ENCODE measurements at regions not wholly inside any gene's neighbourhood (a gene's known extent, or its start where the extent isn't known, plus 50 kb on each side); places are given as distances from the start of the nearest gene placed in this dataset.

DNA sequence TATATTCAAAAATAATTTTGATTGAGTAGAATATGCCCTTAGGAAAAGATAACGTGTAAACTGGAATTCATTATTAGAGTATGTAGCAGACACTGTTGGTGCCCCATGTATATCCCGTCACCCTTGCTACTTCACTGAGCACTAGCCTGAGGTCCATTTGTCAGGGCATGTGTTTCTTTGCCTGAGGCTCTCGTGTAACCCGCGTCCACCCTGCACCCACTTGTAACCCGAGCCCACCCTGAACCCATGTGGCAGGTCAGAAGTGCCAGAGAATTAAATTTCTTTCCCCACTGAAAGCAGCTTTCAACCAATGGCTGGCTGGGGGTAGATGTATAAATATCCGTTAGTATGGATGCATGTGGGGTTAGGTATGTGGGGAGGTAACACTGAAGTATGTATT is 474.2 kb upstream of the ZNF385D start:
- DNase-seq (ENCODE audit: low spot score): no peak

DNA sequence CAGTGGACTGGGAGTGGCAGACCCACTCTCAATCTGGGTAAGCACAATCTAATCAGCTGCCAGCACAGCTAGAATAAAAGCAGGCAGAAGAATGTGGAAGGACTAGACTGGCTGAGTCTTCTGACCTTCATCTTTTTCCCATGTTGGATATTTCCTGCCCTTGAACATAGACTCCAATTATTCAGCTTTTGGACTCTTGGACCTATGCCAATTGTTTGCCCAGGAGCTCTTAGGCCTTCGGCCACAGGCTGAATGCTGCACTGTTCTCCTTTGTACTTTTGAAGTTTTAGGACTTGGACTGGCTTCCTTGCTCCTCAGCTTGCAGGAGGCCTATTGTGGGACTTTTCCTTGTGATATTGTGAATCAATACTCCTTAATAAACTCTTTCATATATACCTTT is 477.7 kb upstream of the ZNF385D start:
- DNase-seq (ENCODE audit: low spot score): no peak

DNA sequence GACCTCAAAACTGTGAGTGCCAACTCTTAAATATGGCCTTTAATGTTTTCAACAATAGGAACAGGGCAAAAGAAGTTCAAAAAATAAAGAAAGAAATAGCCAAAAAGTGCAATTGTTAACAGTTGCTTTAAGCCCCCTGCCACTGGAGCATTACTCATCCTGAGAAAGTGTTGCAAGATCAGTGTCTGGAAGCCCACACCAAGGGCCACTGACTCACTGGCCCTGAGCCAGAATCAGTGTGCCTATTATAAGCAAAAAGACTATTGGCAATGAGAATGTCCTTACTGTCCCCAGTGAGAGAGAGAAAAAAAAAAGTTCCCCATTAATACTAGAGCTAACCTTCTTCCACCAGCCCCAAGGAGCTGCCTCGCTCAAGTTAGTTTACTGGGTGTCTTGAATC is 480.1 kb upstream of the ZNF385D start:
- DNase-seq (ENCODE audit: low spot score): no peak

DNA sequence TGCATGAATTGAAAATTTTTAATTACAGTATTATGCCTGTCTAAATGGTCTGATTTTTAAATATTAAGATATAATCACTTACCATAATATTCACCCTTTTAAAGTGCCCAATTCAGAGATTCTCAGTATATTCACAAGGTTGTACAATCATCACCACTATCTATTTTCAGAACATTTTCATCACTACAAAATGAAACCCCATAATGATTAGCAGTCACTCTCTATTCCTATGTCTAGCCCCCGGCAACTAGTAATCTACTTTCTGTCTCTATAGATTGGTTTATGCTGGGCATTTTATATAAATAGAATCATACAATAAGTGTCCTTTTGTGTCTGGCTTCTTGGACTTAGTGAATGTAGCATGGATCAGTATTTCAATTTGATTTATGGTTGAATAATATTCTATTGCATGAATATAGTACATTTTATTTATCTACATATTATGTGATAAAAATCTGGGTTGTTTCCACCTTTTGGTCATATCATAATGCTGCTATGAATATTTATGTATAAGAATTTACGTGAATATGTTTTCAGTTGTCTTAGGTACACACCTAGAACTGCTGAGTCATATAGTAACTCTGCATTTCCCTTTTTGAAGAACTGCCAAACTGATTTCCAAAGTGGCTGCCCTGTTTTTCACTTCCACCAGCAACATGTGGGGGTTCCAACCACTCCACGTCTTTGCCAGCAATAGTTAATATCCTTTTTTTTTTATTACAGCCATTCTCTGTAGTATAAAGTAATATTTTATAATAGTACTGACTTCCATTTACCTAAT is 485.7 kb upstream of the ZNF385D start:
- no peak for DNase-seq (ENCODE audit: low spot score)

DNA sequence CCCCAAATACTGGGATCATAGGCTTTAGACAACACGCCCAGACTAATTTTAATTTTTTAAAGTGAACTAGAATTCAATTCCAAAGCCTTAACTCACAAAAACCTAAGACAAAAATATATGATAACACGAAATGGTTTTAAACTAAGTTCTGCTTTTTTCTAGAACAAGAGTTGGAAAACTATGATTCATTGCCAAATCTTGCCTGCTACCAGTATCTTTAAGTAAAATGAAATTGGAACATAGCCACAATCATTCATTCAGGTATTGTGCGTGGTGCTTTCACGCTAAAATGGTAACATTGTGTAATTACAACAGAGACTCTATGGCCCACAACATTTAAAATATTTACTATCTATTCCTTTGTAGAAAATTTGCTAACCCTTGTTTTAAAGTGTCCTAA is 488.0 kb upstream of the ZNF385D start:
- no peak for DNase-seq (ENCODE audit: low spot score)

DNA sequence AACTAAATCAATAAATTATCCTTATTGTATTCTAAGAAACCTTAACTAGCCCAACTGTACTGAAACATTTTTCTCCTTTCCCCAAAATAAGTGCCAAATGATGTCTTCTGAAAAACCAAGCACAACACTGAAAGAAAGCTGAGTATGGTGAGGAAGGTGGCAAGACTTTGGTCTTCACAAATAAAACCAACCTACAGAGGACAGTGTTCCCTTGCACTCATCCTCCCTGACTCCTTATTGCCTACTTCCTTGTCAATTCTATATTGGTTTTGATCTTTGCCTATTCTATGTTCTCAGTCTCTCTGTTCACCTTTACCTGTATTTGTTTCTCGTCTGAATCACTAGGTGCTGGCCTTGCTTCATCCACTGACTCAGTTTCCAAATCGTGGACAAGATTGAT is 490.1 kb upstream of the ZNF385D start:
- no peak for DNase-seq (ENCODE audit: low spot score)

DNA sequence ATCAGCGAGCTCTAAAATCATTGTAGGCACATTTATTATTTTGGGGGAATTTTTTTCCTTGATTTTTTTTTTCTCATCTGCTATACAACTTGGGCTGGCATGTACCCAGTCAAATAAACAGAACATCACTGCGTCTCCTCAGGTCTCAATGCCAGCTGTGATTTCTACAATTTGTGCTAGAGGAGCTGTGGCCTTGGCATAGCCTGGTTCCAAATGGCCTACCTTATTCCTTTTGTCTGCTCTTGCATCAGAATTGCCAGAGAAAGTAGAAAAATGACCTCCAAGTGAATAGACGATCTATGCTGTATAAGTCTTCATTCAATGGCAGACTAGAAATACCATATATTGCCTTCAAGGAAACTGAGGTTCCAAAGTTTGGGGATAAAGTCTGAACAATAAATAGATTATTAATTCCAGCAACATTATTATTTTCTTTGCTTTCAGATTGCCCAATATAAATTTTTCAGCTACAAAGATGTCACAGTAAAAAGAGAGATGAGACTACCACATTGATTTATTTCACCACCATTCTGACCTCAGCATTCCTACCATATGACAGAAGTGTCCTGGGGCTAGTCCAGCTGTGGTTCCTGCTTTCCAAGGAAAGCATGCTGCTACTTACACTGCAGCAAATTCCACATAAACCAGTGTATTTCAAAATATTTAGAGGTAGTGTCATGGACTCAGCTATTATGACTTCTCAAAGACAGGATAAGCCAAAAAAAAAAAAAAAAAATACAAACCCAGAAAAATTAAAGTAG is 493.9 kb upstream of the ZNF385D start:
- DNase-seq (ENCODE audit: low spot score): peak; percentile 28

DNA sequence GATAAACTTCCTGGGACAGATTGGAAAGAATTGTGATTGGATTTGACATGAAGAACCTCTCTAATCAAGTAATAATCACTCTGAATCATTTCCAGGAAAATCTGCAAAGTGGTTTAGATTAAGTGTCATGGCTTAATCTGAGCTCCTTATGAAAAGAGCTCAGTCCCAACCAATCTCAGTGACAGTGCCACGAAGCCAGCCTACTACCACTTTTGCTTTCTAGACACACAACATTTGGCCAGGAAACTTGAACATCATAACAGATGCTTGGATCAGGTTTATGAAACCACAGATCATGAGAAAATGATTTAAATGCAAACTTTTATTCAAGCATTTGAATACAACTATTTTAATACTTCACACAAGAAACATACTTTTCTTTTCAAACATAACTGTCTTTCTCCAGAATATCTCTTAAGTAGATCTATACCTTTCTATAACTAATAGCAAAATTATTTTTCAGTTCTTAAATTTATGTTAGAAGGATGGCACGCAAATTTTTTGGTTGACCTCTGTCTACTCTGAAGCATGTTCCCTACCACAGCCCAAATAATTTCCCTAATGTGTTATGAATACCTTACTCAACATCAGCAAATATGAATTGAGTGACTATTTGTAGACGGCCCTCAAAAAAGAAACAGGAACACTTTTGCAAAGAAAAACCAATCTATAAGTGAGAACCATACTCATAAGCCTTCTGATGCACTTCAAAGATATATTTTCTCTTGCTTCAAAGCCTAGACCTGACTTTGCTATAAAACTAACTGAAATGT is 495.0 kb upstream of the ZNF385D start:
- no peak for DNase-seq (ENCODE audit: low spot score)

DNA sequence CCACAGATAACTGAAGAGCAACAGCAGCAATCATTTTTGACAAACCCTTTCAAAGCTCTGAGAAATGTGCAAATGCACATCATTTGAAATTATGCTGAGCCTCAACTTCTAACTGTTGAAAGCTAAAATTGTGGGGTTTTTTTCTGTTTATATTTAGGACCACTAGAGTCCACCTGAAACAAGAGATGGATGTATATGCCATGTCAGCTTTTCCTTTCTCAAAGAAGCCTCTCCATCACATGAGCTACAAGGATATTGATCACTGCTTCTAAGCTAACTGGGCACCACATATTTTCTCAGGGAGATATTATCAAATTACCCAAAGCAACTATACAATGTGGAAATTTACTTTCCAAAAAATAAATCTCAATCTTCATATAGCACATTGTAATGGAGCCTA is 498.6 kb upstream of the ZNF385D start:
- DNase-seq (ENCODE audit: low spot score): no peak

DNA sequence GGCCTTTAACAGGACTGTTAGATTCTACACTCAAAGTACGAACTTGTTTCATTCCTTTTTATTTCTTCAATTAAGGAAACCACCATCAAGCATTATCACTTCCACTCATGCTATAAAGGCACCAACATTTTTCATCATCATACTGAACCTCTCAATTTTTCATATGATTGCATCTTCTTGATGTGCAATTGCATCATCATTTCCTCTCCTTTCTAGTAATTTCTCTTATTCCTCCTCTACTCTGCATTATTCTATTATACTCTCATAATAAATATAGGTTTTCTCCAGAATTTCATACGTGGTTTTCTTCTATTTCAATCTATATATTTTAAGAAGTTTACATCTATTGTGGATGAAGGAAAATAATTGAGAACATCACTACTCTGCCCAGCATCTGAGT is 506.2 kb upstream of the ZNF385D start:
- DNase-seq (ENCODE audit: low spot score): no peak

DNA sequence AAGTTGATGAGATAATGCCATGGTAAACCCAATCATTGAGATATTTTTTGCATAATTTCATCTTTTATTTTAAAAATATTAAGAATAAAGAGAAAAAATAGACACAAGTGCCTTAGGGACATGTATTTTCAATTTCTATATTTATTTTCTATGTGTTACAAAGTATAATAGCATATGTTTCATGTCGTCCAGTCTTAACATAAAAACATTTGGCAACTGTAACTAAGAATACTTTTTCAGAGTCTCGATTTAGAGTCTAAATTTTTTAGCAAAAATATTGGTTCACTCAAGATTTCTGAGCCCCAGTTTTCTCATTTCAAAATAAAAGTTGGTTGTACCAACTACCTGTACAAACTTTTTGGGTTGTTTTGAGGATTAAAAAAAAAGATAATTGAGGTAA is 511.4 kb upstream of the ZNF385D start:
- DNase-seq (ENCODE audit: low spot score): no peak

DNA sequence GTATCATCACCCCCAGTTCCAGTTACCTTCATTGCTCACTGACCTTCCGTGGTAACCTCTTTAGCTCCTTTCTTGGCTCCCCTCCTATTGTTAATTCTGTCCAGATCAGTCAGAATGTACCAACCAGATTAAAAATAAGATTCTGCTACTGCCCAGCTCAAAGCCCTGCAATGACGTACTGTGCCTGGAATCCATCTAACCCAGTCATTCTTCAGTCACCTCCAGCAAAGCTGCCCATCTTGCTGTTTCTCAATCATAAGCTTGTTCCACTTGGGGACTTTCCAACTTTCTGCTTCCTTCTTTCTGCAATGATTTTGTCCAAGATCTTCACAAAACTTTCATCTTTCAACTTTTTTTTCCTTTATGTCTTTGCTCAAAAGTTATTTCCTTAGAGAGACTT is 512.0 kb upstream of the ZNF385D start:
- peak; percentile 11 for DNase-seq (ENCODE audit: low spot score)

DNA sequence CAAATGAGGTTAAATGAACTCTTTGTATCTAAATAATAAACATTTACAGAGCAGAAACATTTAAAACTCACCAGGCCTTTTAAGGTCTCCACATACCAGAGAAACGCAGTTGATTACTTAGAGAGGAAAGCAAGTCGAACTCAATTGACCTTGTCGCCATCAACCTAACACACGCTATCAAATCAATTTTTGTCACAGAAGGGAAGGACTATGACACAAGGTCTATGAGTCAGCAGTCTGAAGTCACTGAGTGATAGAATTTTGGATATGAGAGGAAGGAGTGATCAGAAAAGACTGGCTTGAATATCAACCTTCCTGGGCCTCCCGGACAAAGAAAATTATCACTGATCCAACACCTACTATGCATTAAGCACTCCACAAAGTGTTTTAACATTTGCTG is 514.4 kb upstream of the ZNF385D start:
- no peak for DNase-seq (ENCODE audit: low spot score)

DNA sequence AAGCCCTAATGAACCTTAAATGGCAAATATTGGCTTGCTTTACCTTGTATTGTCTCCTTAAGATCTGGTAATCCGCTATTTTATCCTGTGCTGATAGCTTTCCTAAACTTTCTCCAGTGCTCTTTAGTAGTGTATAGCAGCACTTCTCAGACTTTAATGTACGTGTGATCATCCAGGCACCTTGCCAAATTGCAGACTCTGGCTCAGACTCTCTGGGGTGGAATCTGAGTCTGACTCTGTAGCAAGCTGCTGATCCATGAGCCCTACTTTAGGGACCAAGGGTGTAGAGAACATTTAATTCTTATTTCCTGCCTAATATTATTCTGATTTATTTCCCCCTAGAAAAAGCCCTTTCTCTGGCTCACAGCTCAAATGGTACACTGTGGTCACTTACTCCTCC is 518.8 kb upstream of the ZNF385D start:
- no peak for DNase-seq (ENCODE audit: low spot score)

DNA sequence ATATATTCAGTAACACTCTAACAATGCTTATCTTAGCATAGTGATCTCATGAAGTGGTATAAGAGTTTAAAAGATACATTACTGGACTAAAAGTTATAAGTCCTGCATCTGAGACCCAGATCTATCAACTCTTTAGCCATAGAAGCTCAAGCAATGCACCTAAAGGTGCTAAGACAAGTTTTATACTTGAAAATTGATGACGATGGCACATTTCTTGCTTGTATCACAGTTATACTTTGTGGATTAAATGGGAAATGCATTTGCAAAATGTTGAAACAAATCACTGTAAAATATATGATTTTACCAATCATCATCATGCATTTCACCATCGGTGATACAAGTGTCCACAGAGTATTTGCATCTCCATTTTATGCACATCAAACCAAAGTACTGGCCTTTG is 525.3 kb upstream of the ZNF385D start:
- DNase-seq (ENCODE audit: low spot score): no peak

DNA sequence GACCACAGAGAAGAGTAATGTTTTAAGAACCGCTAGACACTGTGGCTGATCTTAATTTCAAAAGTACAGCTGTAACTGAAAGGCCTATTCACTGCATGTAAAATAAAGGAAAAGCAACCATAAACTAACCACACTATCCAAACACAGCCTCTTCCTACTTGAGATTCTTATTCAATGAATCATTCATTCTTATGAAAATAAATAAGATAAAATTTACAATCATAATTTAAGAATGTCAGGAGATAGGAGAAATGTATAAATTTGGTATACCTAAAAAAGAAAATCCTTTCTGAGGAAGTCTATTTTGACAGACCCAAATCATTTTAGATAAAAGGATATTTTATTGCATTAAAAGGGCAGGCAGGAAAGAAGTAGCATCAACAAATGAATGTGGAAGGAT is 533.5 kb upstream of the ZNF385D start:
- peak; percentile 8 for DNase-seq (ENCODE audit: low spot score)

DNA sequence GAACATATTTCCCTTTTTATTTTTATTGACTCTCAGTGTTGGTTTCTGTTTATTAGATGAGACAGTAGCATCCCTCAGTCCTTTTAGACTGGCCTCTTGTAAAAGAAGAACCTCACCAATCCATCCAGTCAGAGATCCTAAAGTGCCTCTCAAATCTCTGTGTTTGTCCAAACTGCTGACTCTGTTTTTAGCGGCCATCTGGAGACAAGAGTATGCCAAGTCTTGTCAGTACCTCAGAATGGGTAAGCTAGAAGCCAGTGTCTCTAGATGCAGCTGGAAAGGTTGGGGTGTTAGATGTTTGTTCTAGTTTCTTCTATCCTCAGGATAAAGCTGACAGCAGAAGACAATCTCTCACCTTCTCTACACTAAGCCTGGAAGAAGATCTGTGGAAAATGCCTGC is 537.7 kb upstream of the ZNF385D start:
- DNase-seq (ENCODE audit: low spot score): no peak

DNA sequence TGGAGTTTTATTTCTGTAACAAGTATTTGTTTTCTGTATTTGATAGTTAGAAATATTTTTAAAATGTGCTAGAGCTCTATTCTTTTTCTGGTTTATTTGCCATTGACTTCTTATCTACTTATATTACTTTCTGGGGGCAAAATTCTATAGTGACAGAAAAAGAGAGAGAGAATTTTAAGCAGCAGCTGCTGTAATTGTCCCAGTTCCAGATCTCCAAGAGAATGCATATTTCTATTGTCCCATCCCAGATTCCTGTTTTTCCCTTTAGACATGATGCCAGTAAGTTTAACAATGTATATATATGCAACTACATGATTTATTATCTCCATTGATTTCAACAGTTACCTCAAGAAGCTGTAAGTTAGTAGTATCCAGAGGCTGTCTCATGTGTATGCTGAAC is 541.7 kb upstream of the ZNF385D start:
- DNase-seq (ENCODE audit: low spot score): no peak

DNA sequence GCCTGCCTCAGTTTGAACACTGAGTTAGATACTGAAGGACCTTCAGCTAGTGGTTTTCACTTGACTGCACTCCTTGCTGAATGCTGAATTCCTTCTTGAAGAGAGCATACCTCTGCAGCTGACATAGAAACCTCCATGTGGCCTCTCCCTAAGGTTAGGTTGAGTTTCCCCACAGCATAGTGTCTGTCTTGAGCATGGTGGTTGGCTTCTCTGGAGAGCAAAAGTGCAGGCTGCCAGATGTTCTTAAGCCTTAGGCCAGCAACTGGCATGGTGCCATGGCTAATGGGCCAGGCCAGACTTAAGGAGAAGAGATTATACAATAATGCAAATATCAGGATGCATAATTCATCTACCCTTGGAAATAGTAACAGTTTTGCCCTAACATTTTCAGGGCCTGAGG is 545.6 kb upstream of the ZNF385D start:
- no peak for DNase-seq (ENCODE audit: low spot score)

DNA sequence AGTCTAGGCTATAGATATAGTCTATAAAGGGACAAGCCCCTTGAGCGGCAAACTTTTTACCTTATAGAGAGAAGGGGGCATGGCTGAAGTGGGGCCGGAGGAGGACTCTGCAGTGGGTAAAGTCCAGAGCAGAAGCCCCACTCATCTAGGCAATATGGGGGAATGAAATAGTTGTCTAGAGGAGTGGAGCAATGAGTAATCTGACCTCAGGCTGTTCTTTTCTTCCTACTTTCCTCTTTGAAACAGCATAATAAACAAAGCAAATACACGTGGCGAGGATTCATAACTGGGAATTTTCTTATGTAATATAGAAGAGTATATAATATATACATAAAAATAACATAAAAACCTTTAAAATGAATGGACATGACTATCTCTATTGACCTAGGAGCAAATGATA is 546.4 kb upstream of the ZNF385D start:
- DNase-seq (ENCODE audit: low spot score): no peak

DNA sequence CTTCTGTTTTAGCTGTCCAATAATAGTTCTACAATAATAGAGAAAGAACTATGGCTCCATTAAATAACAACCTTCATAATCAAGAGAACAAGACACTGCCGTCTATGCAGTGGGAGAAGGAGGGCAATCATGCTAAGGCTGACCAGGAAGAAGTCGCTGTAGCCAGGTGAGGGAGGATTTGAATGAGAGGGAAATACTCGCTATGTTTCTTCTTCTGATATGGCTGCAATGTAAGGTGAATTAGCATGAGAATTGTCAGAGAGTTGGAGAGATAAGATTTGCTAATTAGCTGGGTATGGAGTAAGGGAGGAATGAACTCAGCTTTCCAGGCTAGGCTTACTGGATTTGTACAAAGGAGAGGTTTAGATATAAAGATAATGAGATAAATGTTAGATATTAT is 555.4 kb upstream of the ZNF385D start:
- no peak for DNase-seq (ENCODE audit: low spot score)

DNA sequence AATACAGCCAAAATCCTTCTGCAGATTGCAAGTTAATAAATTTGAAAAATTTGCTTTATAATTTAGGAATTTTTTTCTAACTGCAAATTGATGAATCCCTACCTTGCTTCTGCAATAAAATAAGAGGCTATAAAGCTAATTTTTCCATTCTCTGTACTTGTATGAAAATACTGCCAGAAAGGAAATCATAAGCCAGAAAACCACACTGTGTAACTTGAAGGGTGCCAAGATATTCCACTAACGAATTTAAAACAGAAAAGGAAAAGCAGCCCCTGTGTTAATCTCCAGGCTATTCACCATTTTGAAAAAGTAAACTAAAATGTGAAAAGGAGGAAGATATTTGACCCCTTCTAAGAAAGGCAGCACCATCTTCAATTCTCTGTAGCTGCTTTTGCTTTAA is 557.9 kb upstream of the ZNF385D start:
- no peak for DNase-seq (ENCODE audit: low spot score)

DNA sequence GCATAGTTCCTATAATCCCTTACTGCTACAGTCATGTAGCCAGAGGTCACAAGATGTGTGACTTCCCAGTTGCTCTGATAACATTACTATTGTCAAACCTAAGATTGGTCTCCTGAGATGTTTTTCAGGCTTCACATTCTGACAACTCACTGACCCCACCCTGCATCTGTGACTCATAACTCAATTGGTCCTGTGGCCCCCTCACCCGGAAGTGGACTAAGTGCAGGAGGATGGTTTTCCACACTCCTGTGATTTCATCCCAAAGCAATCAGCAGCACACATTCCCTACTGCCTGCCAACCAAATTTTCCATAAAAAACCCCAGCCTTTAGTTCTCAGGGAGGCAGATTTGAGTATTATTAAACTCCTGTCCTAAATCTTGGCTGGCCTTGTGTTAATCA is 564.9 kb upstream of the ZNF385D start:
- DNase-seq (ENCODE audit: low spot score): no peak

Measured in hepatic stellate cell (primary cell).